ENCODE measurements at regions not wholly inside any gene's neighbourhood (a gene's known extent, or its start where the extent isn't known, plus 50 kb on each side); places are given as distances from the start of the nearest gene placed in this dataset.
"Not testable (repeated sequence)": the region's sequence is repeated elsewhere in the genome, so short reads cannot be mapped to it uniquely, and the experiment has no call there.

DNA sequence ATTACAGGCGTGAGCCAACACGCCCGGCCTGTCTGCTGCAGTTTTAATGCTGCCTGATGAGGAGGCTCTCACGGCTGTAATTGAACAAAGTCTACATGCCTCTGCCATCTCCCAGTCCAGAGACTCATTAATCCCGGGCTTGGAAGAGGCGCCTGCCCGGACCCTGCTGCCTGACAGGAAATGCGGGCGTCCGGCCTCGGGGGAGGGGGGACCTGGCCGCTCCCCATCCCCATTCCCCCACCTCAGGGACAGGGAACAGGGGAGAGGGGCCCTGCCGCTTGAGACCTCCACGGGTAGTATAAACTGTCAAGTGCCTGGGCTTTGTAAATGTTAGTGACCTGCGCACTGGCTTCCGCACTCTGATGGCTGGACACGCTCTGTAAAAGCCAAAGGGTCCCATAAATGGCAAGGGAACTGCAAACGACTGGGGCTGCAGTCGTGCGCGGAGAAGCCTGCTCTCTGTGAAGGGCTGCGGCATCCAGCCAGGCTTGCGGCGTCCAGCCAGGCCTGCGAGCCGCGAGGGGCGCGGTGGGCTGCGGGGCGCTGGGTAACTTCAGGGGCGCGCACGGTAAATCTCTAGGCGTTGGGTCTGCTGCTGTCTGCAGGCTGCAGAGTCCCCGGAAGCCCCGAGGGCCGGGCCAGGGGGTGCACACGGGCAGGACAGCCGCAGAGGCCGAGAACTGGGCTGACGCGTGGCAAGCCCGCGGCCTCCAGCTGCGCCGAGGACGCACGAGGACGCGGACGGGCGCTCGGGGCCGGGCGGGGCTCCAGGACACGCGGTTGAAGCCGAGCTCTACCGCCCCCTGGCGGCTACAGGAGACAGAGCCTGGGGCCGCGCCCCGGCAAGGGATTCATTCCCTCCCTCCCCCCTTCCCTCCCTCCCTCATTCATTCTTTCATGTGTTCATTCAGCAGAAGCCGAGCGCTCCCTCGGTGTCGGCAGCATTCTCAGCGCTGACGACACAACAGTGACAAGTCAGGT is 78.4 kb downstream of the KCNJ18 start:
- H3K4me1 ChIP-seq; H3K27ac ChIP-seq; H3K9me3 ChIP-seq; H3K27me3 ChIP-seq (ENCODE audit: insufficient read depth in 3 of 3, low read length in 2 of 3); H3K4me3 ChIP-seq; H3K36me3 ChIP-seq (ENCODE audit: insufficient read depth in 1 of 2, low read depth in 1 of 2); DNase-seq; intact Hi-C loops (cut with DNase I): not testable (repeated sequence)
- ATAC-seq: peak; percentile 93 to 99 (median 95)
- 19 to 30% (median 25%) methylated on average over 22 to 35 of the region's 70 CpGs for WGBS, 3 donors

DNA sequence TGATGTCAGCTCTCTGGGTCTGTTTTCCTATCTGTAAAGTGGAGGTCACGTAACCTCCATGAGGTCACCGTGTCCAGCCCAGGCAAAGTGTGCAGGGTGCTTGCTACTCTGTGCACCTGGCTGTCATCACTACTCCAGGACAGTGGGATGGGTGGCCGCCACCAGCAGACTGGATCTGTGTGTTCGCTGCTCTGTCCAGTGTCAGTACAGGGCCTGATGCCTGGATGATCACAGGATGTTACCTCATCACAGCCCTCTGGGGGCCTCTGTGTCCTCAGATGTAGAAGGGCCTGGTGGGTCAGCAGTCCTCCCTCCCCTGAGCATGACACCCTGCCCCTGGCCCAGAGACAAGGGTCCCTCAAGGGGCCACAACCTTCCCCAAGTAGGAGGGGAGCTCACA is 80.0 kb downstream of the KCNJ18 start:
- intact Hi-C loops (cut with DNase I): no loop called here
- H3K9me3 ChIP-seq: no peaks in the 10 kb centered on the region

DNA sequence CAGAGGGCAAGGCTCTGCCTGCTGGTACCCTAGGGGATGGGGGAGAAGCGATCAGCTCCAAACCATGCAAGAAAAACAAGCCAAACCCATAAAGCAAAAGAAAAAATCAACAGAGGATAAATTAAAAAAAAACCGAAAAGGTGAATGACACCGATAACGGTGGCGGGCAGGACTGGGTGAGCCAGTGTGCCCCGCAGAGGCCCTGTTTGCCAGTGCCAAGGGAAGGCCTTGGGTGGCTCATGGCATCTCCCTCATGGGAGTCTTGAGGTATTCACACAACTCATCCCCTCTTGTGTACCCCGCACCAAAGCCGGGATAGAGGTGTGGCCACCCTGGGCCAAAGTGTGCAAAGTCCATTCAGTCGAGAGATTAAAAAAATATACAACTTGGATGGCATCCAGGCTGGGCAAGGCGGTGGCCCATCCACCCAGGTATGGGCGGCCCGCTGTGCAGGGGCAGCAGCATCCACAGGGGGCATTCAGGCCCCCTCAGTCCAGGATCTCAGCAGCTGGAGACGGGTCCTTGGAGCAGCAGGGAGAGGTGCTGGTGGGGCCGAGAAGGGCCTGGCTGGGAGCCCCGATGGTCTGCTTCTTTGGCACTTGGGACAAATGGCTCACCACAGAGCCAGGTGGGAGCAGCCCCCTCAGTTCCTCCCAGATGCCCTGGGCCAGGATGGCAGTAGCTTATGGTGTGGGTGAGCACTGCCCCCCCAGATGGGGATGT is 80.8 kb downstream of the KCNJ18 start:
- H3K27me3 ChIP-seq (ENCODE audit: insufficient read depth in 3 of 3, low read length in 2 of 3); ATAC-seq; intact Hi-C loops (cut with DNase I); H3K36me3 ChIP-seq (ENCODE audit: insufficient read depth in 1 of 2, low read depth in 1 of 2); H3K9me3 ChIP-seq; DNase-seq; H3K4me3 ChIP-seq; H3K27ac ChIP-seq; H3K4me1 ChIP-seq: not testable (repeated sequence)
- 85 to 89% (median 88%) methylated on average over 12 to 15 of the region's 15 CpGs for WGBS, 3 donors

More for the DNA sequence above, 80.0 kb downstream of the KCNJ18 start:
- no peak for ATAC-seq
- no peaks in the 10 kb centered on the region for H3K27me3 ChIP-seq (ENCODE audit: insufficient read depth in 3 of 3, low read length in 2 of 3)
- no peak overlapping the region for H3K27ac ChIP-seq
- no peaks in the 10 kb centered on the region for H3K36me3 ChIP-seq (ENCODE audit: insufficient read depth in 1 of 2, low read depth in 1 of 2)
- no peaks in the 10 kb centered on the region for H3K4me1 ChIP-seq
- H3K4me3 ChIP-seq: no peak overlapping the region
- 67 to 69% (median 68%) methylated on average over 4 of the region's 4 CpGs for WGBS, 3 donors
- TF ChIP-seq, protein P1, sequence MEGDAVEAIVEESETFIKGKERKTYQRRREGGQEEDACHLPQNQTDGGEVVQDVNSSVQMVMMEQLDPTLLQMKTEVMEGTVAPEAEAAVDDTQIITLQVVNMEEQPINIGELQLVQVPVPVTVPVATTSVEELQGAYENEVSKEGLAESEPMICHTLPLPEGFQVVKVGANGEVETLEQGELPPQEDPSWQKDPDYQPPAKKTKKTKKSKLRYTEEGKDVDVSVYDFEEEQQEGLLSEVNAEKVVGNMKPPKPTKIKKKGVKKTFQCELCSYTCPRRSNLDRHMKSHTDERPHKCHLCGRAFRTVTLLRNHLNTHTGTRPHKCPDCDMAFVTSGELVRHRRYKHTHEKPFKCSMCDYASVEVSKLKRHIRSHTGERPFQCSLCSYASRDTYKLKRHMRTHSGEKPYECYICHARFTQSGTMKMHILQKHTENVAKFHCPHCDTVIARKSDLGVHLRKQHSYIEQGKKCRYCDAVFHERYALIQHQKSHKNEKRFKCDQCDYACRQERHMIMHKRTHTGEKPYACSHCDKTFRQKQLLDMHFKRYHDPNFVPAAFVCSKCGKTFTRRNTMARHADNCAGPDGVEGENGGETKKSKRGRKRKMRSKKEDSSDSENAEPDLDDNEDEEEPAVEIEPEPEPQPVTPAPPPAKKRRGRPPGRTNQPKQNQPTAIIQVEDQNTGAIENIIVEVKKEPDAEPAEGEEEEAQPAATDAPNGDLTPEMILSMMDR (IDR thresholded peaks at IDR 0.05): no peak
- no peak for DNase-seq

DNA sequence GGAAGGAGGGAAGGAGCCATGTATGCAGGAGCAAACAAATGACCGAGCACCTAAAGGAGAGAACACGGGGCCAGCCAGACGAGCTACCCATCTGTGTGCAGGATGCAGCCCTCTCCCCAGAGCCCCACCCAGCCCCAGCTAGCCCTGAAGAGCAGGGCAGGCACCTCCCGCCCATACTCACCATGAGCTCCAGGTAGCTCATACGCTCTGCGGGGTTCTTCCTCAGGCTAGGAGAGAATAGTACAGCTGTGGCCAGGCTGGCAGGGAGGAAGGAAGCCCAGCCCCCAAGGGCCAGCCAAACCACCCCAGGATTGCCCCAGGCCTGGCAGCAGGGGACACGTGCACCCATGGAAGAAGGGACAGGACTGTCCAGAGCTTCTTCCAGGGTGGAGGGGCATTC is 81.9 kb downstream of the KCNJ18 start:
- intact Hi-C loops (cut with DNase I): no loop called here
- WGBS, 3 donors: 79 to 84% (median 84%) methylated on average over 7 of the region's 7 CpGs
- no peaks in the 10 kb centered on the region for H3K36me3 ChIP-seq (ENCODE audit: insufficient read depth in 1 of 2, low read depth in 1 of 2)
- TF ChIP-seq, protein P1 (IDR thresholded peaks at IDR 0.05): no peak
- H3K27me3 ChIP-seq (ENCODE audit: insufficient read depth in 3 of 3, low read length in 2 of 3): no peaks in the 10 kb centered on the region
- ATAC-seq: no peak
- no peaks in the 10 kb centered on the region for H3K9me3 ChIP-seq
- no peaks in the 10 kb centered on the region for H3K4me1 ChIP-seq
- H3K27ac ChIP-seq: no peak overlapping the region
- DNase-seq: no peak
- H3K4me3 ChIP-seq: no peak overlapping the region

DNA sequence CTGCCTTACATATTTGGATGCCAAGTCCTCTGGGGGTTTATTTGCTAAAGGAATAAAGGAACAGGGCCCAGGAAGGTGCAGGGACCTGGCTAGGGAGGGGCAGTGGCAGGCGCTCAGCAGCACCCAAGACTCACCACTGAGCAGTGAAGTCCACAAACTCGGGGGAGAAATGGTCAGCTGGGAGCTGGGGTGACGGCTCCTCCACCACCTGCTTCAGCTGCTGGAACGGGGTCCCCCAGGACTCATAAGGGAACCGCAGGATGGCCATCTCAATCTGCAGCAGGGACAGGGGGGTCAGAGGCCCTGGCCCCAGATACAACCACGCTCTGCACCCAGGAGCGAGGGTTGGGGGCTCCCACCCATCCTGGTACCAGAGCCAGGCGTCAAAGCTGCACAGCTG is 83.2 kb downstream of the KCNJ18 start:
- intact Hi-C loops (cut with DNase I); H3K4me1 ChIP-seq; ATAC-seq; DNase-seq; H3K36me3 ChIP-seq (ENCODE audit: insufficient read depth in 1 of 2, low read depth in 1 of 2); H3K27me3 ChIP-seq (ENCODE audit: insufficient read depth in 3 of 3, low read length in 2 of 3); H3K9me3 ChIP-seq; H3K4me3 ChIP-seq; H3K27ac ChIP-seq: not testable (repeated sequence)
- 64 to 73% (median 72%) methylated on average over 5 to 8 of the region's 8 CpGs for WGBS, 3 donors

DNA sequence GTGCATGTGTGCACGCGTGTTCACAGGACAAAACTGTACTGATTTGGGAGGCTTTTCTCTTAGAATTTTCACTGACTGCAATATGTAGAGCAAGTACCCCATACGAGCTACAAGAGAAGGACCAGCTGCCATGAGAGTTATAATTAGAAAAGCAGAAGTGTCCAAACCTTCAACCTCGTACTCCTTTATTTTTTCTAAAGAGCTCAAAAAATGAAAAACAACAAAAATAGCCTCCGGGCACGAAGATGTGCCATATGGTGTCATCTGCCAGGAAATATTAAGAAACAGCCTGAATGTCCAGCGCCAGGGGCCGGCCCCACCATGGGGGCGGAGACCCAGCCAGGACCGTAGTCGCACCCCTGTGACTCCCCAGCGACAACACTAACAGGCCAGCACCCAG is 84.6 kb downstream of the KCNJ18 start:
- ATAC-seq; H3K4me3 ChIP-seq; DNase-seq; H3K36me3 ChIP-seq (ENCODE audit: insufficient read depth in 1 of 2, low read depth in 1 of 2); H3K27me3 ChIP-seq (ENCODE audit: insufficient read depth in 3 of 3, low read length in 2 of 3); intact Hi-C loops (cut with DNase I); H3K9me3 ChIP-seq; H3K27ac ChIP-seq; H3K4me1 ChIP-seq: not testable (repeated sequence)
- WGBS, 3 donors: 69 to 84% (median 70%) methylated on average over 11 of the region's 12 CpGs

DNA sequence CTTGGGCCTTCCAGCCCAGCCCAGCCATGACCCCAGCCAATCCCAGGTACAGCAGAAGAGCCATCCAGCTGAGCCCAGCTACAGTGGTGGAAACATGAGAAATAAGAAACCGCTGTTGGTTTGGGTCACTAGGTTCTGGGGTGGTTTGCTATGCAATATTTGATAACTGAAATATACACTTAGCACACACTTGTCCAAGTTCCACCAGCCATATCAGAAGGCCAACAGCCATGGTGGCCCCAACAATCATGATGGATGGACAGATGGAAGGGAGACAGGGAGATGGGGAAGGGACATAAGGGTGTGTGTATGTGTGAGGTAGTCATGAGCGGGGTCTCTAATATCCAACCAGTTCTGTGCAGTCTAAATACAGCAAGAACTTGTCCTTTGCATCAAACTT is 86.5 kb downstream of the KCNJ18 start:
- ATAC-seq; intact Hi-C loops (cut with DNase I): not testable (repeated sequence)

DNA sequence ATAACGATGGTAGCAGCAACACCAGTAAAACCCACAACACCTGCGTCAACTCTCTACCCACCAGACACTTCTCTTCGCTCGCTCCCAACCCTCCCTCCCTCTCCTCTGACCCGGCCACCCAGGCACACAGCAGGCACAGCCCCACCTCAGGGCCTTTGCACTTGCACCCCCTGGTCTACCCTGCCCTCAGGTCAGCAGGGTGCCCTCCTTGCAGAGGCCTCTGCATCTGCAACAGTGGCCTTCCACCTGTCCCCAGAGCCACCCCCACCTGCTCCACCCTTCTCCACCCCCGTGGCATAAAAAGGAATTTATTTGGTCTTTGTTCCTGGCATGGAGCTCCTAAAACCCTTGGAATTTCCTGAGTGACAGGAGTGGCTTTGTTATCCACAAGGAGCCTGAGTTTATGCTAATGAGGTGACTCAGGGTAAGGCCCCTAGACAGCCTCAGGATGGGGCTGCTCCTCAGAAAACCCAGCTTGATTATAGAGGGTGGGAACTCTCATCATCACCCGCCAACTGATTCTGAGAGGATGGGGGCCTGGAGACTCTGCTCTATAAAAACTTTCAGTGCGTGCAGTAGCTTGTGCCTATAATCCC is 88.1 kb downstream of the KCNJ18 start:
- H3K4me1 ChIP-seq; H3K27me3 ChIP-seq (ENCODE audit: insufficient read depth in 3 of 3, low read length in 2 of 3); H3K36me3 ChIP-seq (ENCODE audit: insufficient read depth in 1 of 2, low read depth in 1 of 2); H3K27ac ChIP-seq; intact Hi-C loops (cut with DNase I); H3K4me3 ChIP-seq; DNase-seq; H3K9me3 ChIP-seq: not testable (repeated sequence)
- peak in 1 of 4 donors; percentile 40 for ATAC-seq
- WGBS, 3 donors: 70 to 80% (median 71%) methylated on average over 5 to 7 of the region's 8 CpGs

More for the DNA sequence above, 86.5 kb downstream of the KCNJ18 start:
- WGBS, 3 donors: 68 to 81% (median 77%) methylated on average over 2 of the region's 2 CpGs
- not testable (repeated sequence) for H3K4me3 ChIP-seq; H3K27ac ChIP-seq; H3K27me3 ChIP-seq (ENCODE audit: insufficient read depth in 3 of 3, low read length in 2 of 3); H3K4me1 ChIP-seq; H3K36me3 ChIP-seq (ENCODE audit: insufficient read depth in 1 of 2, low read depth in 1 of 2); H3K9me3 ChIP-seq; DNase-seq

All from psoas muscle (tissue), 7 donors.